Tibial nerve (tissue), 3 donors: ENCODE measurements at regions not wholly inside any gene's neighbourhood (a gene's known extent, or its start where the extent isn't known, plus 50 kb on each side); places are given as distances from the start of the nearest gene placed in this dataset.

Experiments
- POLR2A ChIP-seq, 2 donors: fragments of 450-650 bp; IDR thresholded peaks; one replicate each; pipeline ENCODE4 v1.6.1; 2017; ENCODE audit warnings: antibody characterized with exemption in 2 of 2, mild to moderate bottlenecking in 2 of 2, moderate library complexity in 2 of 2
- TF ChIP-seq, protein P1 (sequence below), 5 experiments: fragments of 200-600 bp in 3 of 5; fragments of 450-650 bp in 2 of 5; sonication (generic) in 3 of 5; IDR thresholded peaks; one replicate each; pipeline ENCODE4 v1.5.1; 2016 to 2019; ENCODE audit warnings: antibody characterized with exemption in 5 of 5, mild to moderate bottlenecking in 3 of 5, moderate library complexity in 2 of 5

DNA sequence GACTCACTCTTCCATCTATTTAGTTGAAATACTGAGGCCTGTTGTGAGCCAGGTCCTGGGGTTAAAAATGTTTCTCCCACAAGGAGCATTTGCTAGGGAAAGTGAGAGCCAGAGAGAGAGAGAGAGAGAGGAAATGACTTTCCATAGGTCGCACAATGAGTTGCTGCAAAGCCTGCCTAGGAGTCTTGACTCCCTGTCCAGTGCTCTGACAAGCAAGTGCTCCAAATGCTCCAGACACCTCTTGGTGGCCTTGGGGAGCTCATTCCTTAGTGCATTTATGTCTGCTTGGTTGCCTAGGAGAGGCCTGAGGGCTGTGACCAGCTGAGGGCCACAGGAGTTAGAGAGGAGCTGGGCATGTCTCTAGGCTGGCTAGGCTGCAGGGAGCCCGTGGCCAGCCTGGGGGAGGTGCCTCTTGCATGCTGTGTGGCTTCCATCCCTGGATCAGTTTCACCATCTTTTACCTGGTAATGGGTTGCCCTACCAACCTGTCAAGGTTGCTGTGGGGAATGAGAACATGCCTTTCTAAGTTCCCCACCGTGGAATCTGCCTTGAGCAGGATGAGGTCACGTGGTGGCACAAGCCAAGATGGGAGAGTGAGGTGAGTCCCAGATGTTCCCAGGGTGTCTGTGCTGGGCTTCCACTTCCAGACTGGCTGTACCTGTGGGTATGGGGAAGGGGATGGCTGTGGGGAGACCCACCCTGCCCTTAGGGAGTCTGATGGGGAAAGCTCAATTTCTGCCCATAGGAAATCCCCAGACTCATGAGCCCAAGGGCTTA is 105.0 kb downstream of the VEGFA start:
- TF ChIP-seq, protein P1, sequence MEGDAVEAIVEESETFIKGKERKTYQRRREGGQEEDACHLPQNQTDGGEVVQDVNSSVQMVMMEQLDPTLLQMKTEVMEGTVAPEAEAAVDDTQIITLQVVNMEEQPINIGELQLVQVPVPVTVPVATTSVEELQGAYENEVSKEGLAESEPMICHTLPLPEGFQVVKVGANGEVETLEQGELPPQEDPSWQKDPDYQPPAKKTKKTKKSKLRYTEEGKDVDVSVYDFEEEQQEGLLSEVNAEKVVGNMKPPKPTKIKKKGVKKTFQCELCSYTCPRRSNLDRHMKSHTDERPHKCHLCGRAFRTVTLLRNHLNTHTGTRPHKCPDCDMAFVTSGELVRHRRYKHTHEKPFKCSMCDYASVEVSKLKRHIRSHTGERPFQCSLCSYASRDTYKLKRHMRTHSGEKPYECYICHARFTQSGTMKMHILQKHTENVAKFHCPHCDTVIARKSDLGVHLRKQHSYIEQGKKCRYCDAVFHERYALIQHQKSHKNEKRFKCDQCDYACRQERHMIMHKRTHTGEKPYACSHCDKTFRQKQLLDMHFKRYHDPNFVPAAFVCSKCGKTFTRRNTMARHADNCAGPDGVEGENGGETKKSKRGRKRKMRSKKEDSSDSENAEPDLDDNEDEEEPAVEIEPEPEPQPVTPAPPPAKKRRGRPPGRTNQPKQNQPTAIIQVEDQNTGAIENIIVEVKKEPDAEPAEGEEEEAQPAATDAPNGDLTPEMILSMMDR (IDR thresholded peaks at IDR 0.05): no peak
- no peak for TF ChIP-seq POLR2A (IDR thresholded peaks at IDR 0.05)
